ENCODE measurements at regions not wholly inside any gene's neighbourhood (a gene's known extent, or its start where the extent isn't known, plus 50 kb on each side); places are given as distances from the start of the nearest gene placed in this dataset.

GRCh38 chr13:104001766-104002165 lies 935.5 kb upstream of the SLC10A2 start:
- no peak overlapping the region for H2AFZ ChIP-seq (ENCODE audit: low read depth)
- no peak overlapping the region for H3K27ac ChIP-seq
- no peaks in the 10 kb centered on the region for H3K79me2 ChIP-seq (ENCODE audit: insufficient read depth, low read depth)
- no peak overlapping the region for H3K4me2 ChIP-seq
- H3K27me3 ChIP-seq (ENCODE audit: insufficient read depth, low read depth) = no peaks in the 10 kb centered on the region
- H4K20me1 ChIP-seq (ENCODE audit: insufficient read depth) = no peaks in the 10 kb centered on the region
- H3K4me3 ChIP-seq (IDR thresholded peaks at IDR 0.05; ENCODE audit: insufficient read depth, low read depth, low read length) = no peak overlapping the region
- TF ChIP-seq CTCF (conservative IDR thresholded peaks at IDR 0.05; ENCODE audit: low read depth, low read length) = no peak
- no peaks in the 10 kb centered on the region for H3K36me3 ChIP-seq (ENCODE audit: insufficient read depth)
- H3K4me1 ChIP-seq (ENCODE audit: low read depth, poor library complexity, severe bottlenecking) = no peaks in the 10 kb centered on the region
- no peak overlapping the region for H3K9ac ChIP-seq

- no peak for TF ChIP-seq CTCF (conservative IDR thresholded peaks at IDR 0.05; ENCODE audit: low read depth, low read length)
Observed at GRCh38 chr13:103996733-103997132, 930.5 kb upstream of the SLC10A2 start.

GRCh38 chr13:103983948-103984347 lies 917.7 kb upstream of the SLC10A2 start:
- H3K79me2 ChIP-seq (ENCODE audit: insufficient read depth, low read depth) = no peaks in the 10 kb centered on the region
- H2AFZ ChIP-seq (ENCODE audit: low read depth) = no peak overlapping the region
- no peaks in the 10 kb centered on the region for H3K36me3 ChIP-seq (ENCODE audit: insufficient read depth)
- no peaks in the 10 kb centered on the region for H3K27me3 ChIP-seq (ENCODE audit: insufficient read depth, low read depth)
- no peaks in the 10 kb centered on the region for H3K4me1 ChIP-seq (ENCODE audit: low read depth, poor library complexity, severe bottlenecking)
- H3K27ac ChIP-seq = no peak overlapping the region
- TF ChIP-seq CTCF (conservative IDR thresholded peaks at IDR 0.05; ENCODE audit: low read depth, low read length) = no peak
- H3K9ac ChIP-seq = no peak overlapping the region
- no peak overlapping the region for H3K4me2 ChIP-seq
- no peaks in the 10 kb centered on the region for H4K20me1 ChIP-seq (ENCODE audit: insufficient read depth)
- no peak overlapping the region for H3K4me3 ChIP-seq (IDR thresholded peaks at IDR 0.05; ENCODE audit: insufficient read depth, low read depth, low read length)

More at GRCh38 chr13:103996733-103997132, 930.5 kb upstream of the SLC10A2 start:
- H3K9ac ChIP-seq = no peak overlapping the region
- H3K27me3 ChIP-seq (ENCODE audit: insufficient read depth, low read depth) = no peaks in the 10 kb centered on the region
- no peak overlapping the region for H3K4me2 ChIP-seq
- no peaks in the 10 kb centered on the region for H4K20me1 ChIP-seq (ENCODE audit: insufficient read depth)
- no peak overlapping the region for H3K4me3 ChIP-seq (IDR thresholded peaks at IDR 0.05; ENCODE audit: insufficient read depth, low read depth, low read length)
- no peaks in the 10 kb centered on the region for H3K4me1 ChIP-seq (ENCODE audit: low read depth, poor library complexity, severe bottlenecking)
- no peaks in the 10 kb centered on the region for H3K36me3 ChIP-seq (ENCODE audit: insufficient read depth)
- no peaks in the 10 kb centered on the region for H3K79me2 ChIP-seq (ENCODE audit: insufficient read depth, low read depth)
- no peak overlapping the region for H2AFZ ChIP-seq (ENCODE audit: low read depth)
- no peak overlapping the region for H3K27ac ChIP-seq

GRCh38 chr13:103976371-103976770 lies 910.2 kb upstream of the SLC10A2 start:
- H3K4me2 ChIP-seq = no peak overlapping the region
- H3K36me3 ChIP-seq (ENCODE audit: insufficient read depth) = no peaks in the 10 kb centered on the region
- no peak overlapping the region for H3K4me3 ChIP-seq (IDR thresholded peaks at IDR 0.05; ENCODE audit: insufficient read depth, low read depth, low read length)
- no peaks in the 10 kb centered on the region for H3K27me3 ChIP-seq (ENCODE audit: insufficient read depth, low read depth)
- no peak overlapping the region for H3K9ac ChIP-seq
- H4K20me1 ChIP-seq (ENCODE audit: insufficient read depth) = no peaks in the 10 kb centered on the region
- no peaks in the 10 kb centered on the region for H3K4me1 ChIP-seq (ENCODE audit: low read depth, poor library complexity, severe bottlenecking)
- no peak overlapping the region for H3K27ac ChIP-seq
- H2AFZ ChIP-seq (ENCODE audit: low read depth) = no peak overlapping the region
- H3K79me2 ChIP-seq (ENCODE audit: insufficient read depth, low read depth) = no peaks in the 10 kb centered on the region
- no peak for TF ChIP-seq CTCF (conservative IDR thresholded peaks at IDR 0.05; ENCODE audit: low read depth, low read length)

Measured in KMS-11 (cell line).